ENCODE measurements at regions not wholly inside any gene's neighbourhood (a gene's known extent, or its start where the extent isn't known, plus 50 kb on each side); places are given as distances from the start of the nearest gene placed in this dataset.

- ATAC-seq (no peak), DNase-seq (no peak)
- H3K9me3 ChIP-seq: no peaks in the 10 kb centered on the region
- no peak overlapping the region for H3K4me3 ChIP-seq
- intact Hi-C loops (cut with DNase I): no loop called here
- H3K27ac ChIP-seq: no peak overlapping the region
- TF ChIP-seq, protein P1, sequence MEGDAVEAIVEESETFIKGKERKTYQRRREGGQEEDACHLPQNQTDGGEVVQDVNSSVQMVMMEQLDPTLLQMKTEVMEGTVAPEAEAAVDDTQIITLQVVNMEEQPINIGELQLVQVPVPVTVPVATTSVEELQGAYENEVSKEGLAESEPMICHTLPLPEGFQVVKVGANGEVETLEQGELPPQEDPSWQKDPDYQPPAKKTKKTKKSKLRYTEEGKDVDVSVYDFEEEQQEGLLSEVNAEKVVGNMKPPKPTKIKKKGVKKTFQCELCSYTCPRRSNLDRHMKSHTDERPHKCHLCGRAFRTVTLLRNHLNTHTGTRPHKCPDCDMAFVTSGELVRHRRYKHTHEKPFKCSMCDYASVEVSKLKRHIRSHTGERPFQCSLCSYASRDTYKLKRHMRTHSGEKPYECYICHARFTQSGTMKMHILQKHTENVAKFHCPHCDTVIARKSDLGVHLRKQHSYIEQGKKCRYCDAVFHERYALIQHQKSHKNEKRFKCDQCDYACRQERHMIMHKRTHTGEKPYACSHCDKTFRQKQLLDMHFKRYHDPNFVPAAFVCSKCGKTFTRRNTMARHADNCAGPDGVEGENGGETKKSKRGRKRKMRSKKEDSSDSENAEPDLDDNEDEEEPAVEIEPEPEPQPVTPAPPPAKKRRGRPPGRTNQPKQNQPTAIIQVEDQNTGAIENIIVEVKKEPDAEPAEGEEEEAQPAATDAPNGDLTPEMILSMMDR (IDR thresholded peaks at IDR 0.05): no peak
- H3K4me1 ChIP-seq: no peaks in the 10 kb centered on the region
- no peaks in the 10 kb centered on the region for H3K36me3 ChIP-seq
- peaks cover 0 to 26% of the 10 kb centered on the region in 2 donors for H3K27me3 ChIP-seq
These were observed 213.6 kb downstream of the URI1 start for GRCh38 chr19:30155381-30156200.

- intact Hi-C loops (cut with DNase I): no loop called here
- no peak overlapping the region for H3K4me3 ChIP-seq
- H3K27me3 ChIP-seq: peaks cover 0 to 33% of the 10 kb centered on the region in 2 donors
- H3K9me3 ChIP-seq: no peaks in the 10 kb centered on the region
- no peak overlapping the region for H3K27ac ChIP-seq
- ATAC-seq (no peak), DNase-seq (no peak)
- no peaks in the 10 kb centered on the region for H3K36me3 ChIP-seq
- H3K4me1 ChIP-seq: no peaks in the 10 kb centered on the region
- TF ChIP-seq, protein P1 (IDR thresholded peaks at IDR 0.05): no peak
These were observed 214.6 kb downstream of the URI1 start for GRCh38 chr19:30156646-30157045.

DNA sequence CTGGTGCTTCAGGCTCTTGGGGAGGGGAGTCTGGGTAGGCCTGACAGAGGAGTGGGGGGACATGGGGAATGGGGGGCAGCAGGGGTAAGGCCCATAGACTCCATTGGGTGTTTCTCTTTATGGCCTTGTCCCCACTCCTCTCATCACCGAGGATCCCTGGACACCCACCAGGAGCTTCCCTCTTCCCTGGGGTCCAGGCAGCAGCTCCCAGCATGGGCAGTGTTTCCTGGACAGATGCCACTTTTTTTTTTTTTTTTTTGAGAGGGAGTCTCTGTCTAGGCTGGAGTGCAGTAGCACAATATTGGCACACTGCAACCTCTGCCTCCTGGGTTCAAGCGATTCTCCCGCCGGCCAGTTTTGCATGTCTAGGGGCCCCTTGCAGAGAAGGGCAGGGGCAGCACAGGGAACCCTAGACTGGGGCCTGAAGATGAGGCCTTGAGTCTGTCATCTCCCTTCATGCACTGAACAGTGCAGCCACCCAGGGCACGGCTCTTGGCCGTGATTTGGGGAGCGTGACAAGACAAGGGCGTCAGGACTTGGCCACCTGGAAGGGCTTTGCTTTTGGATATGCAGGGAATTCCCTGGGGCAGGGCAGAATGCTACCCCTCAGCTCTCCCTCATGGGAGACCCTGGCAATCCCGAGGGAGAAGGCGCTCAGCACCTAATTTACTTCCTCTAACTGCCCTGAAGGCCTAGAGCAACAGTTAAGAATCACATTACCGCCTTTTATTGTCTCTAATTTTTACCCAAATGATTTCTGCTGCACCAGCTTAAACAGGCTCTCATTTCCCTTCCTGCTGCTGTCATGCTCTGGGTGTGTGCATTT lies 213.9 kb upstream of the ZNF536 start:
- Histone ChIP-seq H3K4me1 (no peaks in the 10 kb centered on the region), H3K27me3 (peaks cover 0 to 20% of the 10 kb centered on the region in 2 donors), H3K9me3 (no peaks in the 10 kb centered on the region), H3K36me3 (no peaks in the 10 kb centered on the region), H3K27ac (no peak overlapping the region), H3K4me3 (no peak overlapping the region)
- intact Hi-C loops (cut with DNase I): no loop called here
- TF ChIP-seq, protein P1 (IDR thresholded peaks at IDR 0.05): no peak
- DNase-seq (no peak), ATAC-seq (no peak)

GRCh38 chr19:30158893-30159245 lies 213.3 kb upstream of the ZNF536 start:
- DNase-seq (no peak), ATAC-seq (no peak)
- Histone ChIP-seq H3K4me3 (no peak overlapping the region), H3K9me3 (no peaks in the 10 kb centered on the region), H3K27ac (no peak overlapping the region), H3K36me3 (no peaks in the 10 kb centered on the region), H3K4me1 (no peaks in the 10 kb centered on the region), H3K27me3 (peaks cover 0 to 20% of the 10 kb centered on the region in 2 donors)
- intact Hi-C loops (cut with DNase I): no loop called here
- TF ChIP-seq, protein P1 (IDR thresholded peaks at IDR 0.05): no peak

GRCh38 chr19:30159636-30160035 lies 212.5 kb upstream of the ZNF536 start:
- DNase-seq (no peak), ATAC-seq (no peak)
- TF ChIP-seq, protein P1 (IDR thresholded peaks at IDR 0.05): no peak
- Histone ChIP-seq H3K27ac (no peak overlapping the region), H3K9me3 (no peaks in the 10 kb centered on the region), H3K36me3 (no peaks in the 10 kb centered on the region), H3K27me3 (peaks cover 0 to 20% of the 10 kb centered on the region in 2 donors), H3K4me1 (no peaks in the 10 kb centered on the region), H3K4me3 (no peak overlapping the region)
- intact Hi-C loops (cut with DNase I): no loop called here
